PFSK-1 (cell line): ENCODE measurements at regions not wholly inside any gene's neighbourhood (a gene's known extent, or its start where the extent isn't known, plus 50 kb on each side); places are given as distances from the start of the nearest gene placed in this dataset.

ENCODE experiments used
- FOXP2 ChIP-seq: optimal IDR thresholded peaks from 2 replicates; pipeline ENCODE3; 2011; ENCODE audit warnings: borderline replicate concordance, control low read depth, inconsistent platforms; ENCODE audit not compliant: insufficient read depth; ENCODE audit errors: extremely low read length, extremely low read depth
- POLR2AphosphoS5 ChIP-seq: IDR thresholded peaks from 2 replicates; pipeline ENCODE4 v1.6.1; 2012; ENCODE audit warnings: low read depth, mild to moderate bottlenecking, control low read depth, low read length, moderate library complexity
- SIN3A ChIP-seq: IDR thresholded peaks from 2 replicates; pipeline ENCODE4 v1.6.1; 2012; ENCODE audit warnings: mild to moderate bottlenecking, low read length, moderate library complexity, borderline replicate concordance; ENCODE audit not compliant: insufficient read depth
- TAF1 ChIP-seq: IDR thresholded peaks from 2 replicates; pipeline ENCODE4 v1.6.1; 2012; ENCODE audit warnings: low read length, control low read depth, borderline replicate concordance; ENCODE audit not compliant: insufficient read depth
- TF ChIP-seq, protein P1 (sequence below), 2 experiments: IDR thresholded peaks; 2 replicates each; pipeline versions ENCODE4 v1.6.1 to v1.8.0; 2011 to 2012; ENCODE audit warnings: low read depth in 2 of 2, low read length in 2 of 2, control low read depth in 1 of 2, inconsistent platforms in 1 of 2, mild to moderate bottlenecking in 1 of 2, moderate library complexity in 1 of 2; ENCODE audit not compliant: insufficient read depth in 1 of 2

DNA sequence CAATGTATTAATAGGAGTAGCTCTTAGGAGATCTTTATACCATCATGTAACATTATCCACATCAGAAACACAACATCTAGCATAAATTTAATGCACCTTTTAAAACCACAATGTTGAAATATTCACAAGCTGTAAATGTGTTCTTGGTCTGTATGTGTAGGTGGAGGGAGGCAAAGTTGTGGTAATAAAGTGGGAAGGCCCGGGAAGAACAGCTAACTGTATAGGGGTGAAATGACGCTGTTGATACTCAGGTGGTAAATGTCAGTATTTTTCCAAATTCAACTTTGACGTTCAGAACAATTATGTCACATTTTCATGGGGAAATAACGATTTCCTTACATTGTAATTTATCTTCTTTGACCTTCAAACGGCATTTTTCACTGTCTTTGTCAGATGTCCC is 146.0 kb upstream of the STMND1 start:
- TF ChIP-seq, protein P1, sequence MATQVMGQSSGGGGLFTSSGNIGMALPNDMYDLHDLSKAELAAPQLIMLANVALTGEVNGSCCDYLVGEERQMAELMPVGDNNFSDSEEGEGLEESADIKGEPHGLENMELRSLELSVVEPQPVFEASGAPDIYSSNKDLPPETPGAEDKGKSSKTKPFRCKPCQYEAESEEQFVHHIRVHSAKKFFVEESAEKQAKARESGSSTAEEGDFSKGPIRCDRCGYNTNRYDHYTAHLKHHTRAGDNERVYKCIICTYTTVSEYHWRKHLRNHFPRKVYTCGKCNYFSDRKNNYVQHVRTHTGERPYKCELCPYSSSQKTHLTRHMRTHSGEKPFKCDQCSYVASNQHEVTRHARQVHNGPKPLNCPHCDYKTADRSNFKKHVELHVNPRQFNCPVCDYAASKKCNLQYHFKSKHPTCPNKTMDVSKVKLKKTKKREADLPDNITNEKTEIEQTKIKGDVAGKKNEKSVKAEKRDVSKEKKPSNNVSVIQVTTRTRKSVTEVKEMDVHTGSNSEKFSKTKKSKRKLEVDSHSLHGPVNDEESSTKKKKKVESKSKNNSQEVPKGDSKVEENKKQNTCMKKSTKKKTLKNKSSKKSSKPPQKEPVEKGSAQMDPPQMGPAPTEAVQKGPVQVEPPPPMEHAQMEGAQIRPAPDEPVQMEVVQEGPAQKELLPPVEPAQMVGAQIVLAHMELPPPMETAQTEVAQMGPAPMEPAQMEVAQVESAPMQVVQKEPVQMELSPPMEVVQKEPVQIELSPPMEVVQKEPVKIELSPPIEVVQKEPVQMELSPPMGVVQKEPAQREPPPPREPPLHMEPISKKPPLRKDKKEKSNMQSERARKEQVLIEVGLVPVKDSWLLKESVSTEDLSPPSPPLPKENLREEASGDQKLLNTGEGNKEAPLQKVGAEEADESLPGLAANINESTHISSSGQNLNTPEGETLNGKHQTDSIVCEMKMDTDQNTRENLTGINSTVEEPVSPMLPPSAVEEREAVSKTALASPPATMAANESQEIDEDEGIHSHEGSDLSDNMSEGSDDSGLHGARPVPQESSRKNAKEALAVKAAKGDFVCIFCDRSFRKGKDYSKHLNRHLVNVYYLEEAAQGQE (IDR thresholded peaks at IDR 0.05; ENCODE audit: insufficient read depth in 1 of 2, low read depth in 2 of 2, low read length in 2 of 2) = no peak
- TF ChIP-seq TAF1 = no peak
- TF ChIP-seq SIN3A = no peak
- TF ChIP-seq POLR2AphosphoS5 = no peak
- no peak for TF ChIP-seq FOXP2
